HG02623 (cell line): ENCODE measurements at regions not wholly inside any gene's neighbourhood (a gene's known extent, or its start where the extent isn't known, plus 50 kb on each side); places are given as distances from the start of the nearest gene placed in this dataset.

Source experiments
- ATAC-seq: cut with Tn5 transposase; IDR thresholded peaks from one replicate; pipeline ENCODE4 v1.9.1; 2021; ENCODE audit warnings: moderate library complexity; ENCODE audit not compliant: unreplicated experiment

GRCh38 chr12:124517260-124518050 is 50.0 kb downstream of the NCOR2 start:
- no peak for ATAC-seq

DNA sequence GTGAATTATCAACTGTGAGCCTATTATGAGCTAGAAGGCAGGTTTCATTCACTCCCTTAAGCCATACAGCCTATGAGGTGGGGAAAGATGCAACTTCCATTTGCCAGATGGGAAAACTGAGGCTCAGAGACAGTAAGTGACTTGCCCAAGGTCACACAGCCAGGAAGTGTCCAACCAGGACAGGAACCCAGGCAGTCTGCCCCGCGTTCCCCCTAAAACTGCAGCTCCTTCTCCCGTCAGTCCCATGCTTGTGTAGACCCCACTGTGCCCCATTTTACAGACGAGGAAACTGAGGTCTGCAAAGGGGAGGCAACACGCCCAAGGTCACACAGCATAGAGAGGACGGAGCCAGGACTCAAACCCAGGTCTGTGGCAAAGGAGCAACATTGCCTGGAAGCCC is 50.6 kb downstream of the NCOR2 start:
- no peak for ATAC-seq

GRCh38 chr12:124515981-124516380 is 51.4 kb downstream of the NCOR2 start:
- no peak for ATAC-seq

DNA sequence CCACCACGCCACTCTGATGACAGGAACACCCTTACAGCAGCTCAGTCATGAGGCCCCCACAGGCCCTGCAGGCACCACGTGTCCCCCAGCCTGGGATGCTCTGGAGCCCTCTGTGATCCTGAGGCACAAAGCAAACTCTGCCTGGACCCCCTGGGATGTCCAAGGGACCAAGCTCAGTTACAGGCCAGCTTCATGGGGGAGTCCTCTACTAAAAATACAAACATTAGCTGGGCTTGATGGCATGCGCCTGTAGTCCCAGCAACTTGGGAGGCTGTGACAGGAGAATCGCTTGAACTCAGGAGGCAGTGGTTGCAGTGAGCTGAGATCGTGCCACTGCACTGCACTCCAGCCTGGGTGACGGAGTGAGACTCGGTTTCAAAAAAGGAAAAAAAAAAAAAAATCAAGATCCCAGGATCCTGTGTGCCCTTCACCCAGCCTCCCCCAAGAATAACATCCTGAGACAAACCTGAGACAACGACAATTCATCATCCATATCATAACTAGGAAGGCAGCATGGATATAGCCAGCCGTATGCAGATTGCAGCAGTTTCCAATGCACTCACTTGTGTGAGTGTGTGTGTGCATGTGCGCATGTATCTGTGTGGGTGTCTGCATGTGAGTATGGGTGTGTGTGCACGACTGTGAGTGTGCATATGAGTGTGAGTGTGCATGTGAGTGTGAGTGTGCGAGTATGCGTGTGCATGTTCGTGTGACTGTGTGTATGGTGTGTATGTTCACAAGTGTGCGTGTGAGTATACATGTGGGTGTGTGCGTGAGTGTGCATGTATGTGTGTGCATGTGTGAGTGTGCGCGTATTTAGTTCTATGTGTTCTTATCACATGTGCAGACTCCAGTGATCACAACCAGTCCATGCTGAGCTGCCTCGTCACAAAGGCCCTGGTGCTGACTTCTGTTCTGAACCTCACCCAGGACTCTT is 52.1 kb downstream of the NCOR2 start:
- ATAC-seq: no peak

GRCh38 chr12:124514145-124514995 is 53.0 kb downstream of the NCOR2 start:
- ATAC-seq: no peak

DNA sequence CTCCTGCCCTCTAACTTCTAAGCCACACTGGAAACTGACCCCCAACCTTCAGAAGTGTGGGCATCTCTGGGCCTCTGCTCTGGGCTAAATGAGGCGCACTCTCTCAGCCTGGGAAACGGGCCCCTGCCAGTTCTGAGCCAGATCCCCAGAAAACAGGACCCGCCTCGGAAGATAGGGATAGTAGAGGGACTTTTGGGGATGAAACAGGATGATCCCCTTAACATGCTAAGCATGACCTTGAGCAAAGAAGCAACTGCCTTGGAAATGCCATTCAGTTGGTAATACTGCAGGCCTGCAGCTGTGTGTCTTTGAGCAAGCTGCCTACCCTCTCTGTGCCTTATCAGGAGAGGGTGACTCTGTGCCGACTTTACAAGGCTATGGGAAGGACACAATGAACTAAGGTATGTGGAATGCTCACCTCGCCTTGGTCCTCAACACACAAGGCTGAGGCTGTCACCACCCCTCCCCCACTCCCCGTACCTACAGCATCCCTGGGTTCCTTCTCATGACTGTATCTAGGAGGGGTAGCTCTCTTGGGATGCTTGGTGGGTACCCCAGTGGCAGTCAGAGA is 54.0 kb downstream of the NCOR2 start:
- ATAC-seq: no peak

DNA sequence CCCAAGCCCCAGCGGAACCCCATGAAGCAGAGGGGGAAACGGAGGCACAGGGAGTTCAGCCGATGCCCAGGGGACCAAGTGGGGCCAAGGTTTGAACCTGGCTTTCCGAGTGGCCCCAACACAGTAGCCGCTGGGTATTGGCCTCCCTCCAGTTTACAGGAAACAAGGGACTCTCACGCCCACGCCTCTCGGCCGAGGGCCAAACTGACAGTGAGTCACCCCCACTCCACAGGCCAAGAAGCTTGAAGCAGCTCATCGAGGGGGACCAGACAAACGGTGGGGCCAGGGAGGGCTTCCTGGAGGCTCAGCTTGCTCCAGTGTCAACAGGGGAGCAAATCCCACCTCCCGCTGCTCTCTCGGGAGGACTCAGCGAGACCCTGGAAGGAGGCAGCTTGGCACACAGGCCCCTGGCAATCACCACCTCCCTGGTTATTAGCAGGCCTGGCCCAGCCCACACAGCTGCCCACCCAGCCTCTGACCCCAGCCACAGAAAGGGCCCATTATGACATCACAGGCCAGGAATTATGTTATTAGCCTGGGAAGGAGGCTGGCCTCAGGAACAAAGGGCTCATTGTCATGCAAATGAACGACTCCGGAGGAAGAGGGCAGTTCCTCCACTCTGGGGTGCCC is 54.6 kb downstream of the NCOR2 start:
- no peak for ATAC-seq

GRCh38 chr12:124511259-124511985 is 56.0 kb downstream of the NCOR2 start:
- ATAC-seq: no peak

DNA sequence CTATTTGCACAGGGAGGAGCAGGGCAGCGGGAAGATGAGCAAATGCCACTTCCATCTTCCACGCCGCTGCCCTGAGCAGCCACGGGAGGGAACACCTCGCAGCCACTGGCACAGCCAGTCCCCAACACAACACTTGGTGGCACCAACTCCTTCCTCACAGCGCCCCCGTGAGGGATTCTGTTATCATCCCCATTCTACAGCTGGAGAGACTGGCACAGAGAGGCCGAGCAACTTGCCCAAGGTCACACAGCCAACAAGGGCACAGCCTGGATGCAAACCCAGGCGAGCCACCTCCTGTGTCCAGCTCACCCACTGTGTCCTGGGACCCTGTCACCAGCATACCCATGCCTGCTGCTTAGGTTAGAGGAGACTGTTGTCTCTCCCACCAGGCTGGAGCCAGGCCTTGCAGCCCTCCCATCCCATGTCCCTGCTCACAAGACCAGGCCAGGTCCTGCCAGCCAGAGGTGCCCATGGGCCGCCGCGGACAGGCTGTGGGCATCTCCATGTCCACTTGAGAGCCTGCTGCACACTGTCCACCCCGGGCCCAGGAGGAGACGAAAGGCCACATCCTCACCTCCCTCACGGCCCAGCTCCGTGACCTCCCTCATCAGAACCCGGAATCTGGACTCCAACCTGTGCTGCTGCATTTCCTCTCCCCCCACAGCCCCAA is 57.0 kb downstream of the NCOR2 start:
- no peak for ATAC-seq

DNA sequence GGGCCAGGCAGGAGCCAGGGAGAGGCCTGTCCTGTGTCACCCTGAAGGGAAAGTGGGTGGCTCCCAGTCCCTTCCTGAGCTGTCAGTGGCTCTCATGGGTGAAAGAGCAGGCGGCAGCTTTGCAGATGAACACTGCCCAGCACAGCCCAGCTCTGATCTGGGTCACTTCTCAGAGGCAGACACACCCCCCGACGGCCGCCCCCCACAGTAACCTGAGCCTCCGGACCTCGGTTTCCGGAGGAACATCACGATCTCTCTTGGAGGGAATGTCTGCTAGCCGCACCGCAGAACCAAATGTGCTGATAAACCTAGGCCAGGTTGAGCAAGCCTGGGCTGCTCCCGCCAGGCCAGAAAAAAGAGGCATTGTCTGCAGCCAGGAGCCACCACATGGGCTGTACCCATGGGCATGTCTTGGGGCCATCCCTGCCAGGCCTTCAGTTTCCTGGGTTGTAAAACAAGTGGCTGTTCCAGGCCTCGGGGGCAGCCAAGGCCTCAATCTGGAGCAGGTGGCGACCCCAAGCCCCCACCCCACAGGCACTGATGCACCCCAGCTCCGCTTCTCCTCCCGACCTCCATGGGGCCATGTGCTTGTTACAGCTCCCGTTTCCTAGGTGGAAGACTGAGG is 57.6 kb downstream of the NCOR2 start:
- no peak for ATAC-seq

- ATAC-seq: no peak
Observed at GRCh38 chr12:124509300-124509675, 58.1 kb downstream of the NCOR2 start.

GRCh38 chr12:124508381-124509079 is 58.9 kb downstream of the NCOR2 start:
- ATAC-seq: no peak

GRCh38 chr12:124507188-124508109 is 60.0 kb downstream of the NCOR2 start:
- ATAC-seq: no peak

DNA sequence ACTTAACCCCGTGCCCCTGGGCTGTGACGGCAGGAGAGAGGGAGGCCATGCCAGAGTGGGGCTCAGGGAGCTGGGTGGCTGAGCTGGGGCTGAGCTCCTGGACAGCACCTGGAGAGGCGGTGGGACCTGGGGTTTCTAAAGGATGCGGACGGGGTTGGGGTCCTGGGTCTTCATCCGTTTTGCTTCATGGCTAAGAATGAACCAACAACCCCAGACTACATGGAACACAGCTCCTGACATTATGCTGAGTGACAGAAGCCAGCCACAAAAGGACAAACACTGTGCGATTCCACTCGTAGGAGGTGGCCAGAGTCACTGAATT is 60.6 kb downstream of the NCOR2 start:
- no peak for ATAC-seq

- ATAC-seq: no peak
Observed at GRCh38 chr12:124506145-124506831, 61.1 kb downstream of the NCOR2 start.

DNA sequence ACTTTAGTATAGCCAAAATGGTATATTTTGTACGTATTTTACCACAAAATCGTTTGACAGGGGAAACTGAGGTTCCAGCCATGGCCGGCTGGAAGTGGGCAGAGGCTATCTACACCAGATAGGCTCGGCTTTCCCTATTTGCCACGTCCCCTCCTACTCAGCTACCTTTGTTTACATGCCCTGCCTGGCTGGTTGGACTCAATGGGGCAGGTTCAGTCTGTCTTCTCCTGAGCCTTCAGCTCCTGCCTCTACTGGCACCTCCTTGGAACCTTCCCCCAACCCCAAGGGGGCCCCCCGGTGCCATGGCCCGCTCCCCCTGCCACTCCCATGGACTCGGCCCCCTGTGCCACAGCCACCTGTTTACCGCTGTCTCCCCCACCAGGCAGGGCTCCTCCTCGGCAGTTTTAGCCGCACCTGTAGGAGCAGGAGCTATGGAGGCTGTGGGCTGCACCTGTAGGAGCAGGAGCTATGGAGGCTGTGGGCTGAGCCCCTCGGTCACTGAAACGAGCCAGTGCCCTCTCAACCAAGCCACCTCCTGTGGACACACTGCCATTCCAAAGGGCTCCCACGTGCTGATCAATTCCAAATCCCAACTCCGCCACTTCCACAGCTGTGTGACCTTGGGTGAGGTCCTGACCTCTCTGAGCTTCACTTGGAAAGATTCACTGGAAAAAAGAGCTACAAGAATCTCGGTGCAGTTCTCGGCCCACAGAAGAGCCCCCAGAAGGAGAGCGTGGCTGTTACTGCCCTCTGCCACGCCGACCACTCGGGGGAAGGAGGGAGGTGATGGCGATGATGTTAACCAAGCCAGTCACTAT is 62.2 kb downstream of the NCOR2 start:
- ATAC-seq: no peak
